NCI-H748 treated with DMSO at 0.1 percent for 48 hours (cell line): ENCODE measurements at regions not wholly inside any gene's neighbourhood (a gene's known extent, or its start where the extent isn't known, plus 50 kb on each side); places are given as distances from the start of the nearest gene placed in this dataset.
A peak's percentile ranks its signal among the peaks of the same experiment; 100 is the strongest.

Experiments used
- DNase-seq: peaks from one replicate; lab custom pipeline; 2025; lab: John Stamatoyannopoulos, UW

- DNase-seq = no peak
These were observed 125.5 kb upstream of the FBXL4 start for GRCh38 chr6:99073223-99073622.

GRCh38 chr6:99066044-99066443 lies 118.3 kb upstream of the FBXL4 start:
- DNase-seq = no peak

DNA sequence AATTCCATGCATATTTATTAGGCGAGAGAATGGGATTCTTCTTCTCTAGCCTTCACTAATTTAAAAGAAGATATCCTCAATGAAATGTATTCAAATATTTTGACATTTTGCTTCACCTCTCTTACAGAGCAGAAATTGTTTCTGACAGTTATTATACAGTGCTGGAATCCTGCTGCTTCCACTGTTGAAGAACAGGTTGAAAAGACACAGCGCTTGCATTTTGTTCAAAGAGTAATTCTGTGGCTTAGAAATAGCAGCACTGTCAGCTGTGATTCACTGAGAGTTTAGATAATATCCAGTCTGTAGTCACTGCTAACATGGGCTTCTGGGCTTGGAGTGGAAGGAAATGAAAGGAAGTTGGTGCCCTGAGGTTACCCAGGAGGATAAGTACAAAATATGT lies 117.1 kb upstream of the FBXL4 start:
- DNase-seq = no peak

- DNase-seq = no peak
These were observed 88.9 kb upstream of the FBXL4 start for GRCh38 chr6:99036672-99037071.

DNA sequence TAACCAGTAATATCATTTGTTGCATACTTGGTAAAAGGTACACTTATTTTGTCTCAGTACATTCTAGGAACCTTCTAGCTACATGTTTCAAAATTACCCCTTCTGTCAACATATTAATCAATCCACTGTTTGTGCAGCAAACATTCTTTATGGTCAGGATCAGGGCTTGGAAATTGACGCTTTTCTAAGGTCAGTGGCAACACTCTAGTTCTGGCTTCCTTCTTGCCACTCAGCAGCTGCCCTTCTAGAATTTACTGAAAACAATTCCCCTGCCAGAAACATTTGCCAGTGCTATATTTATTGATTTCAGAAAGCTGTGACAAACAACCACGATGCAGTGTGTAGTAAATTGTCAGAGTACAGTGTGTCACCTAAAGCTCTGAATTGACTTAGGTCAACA lies 84.7 kb upstream of the FBXL4 start:
- no peak for DNase-seq

DNA sequence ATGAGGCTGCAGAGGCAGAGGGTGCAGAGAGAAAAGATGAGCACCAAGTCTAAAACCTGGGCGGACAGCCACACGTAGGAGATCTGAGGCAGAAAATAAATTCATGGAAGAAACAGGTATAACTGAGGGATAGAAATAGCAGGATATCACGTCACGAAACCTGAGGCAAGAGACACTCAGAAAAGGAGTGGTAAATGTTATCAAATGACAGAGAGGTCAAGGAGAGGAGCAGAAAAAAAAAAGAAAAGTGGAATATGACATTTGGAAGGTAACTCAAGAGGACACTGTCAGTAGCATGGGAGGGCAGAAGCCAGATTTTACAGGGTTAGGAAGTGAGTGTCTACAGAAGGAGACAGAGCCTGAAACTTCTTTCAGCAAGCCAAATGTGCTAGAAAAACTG lies 84.2 kb upstream of the FBXL4 start:
- no peak for DNase-seq

DNA sequence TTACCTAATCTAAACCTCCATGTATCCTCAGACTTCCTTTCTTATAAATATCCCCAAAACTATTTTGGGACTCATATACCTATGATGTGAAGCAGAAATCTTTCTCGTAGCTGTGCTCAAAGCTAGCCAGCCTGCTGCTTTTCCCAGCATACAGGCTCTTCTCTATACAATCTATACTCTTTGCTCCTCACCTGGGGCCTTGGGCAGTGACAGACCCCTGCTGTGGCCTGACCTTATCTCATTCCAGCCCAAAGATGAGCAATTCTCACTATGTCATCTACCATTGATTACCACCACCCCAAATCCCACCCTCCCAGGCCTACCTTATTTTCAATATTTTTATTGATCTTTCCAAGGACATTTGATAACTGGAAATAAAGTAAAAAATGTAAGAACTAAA lies 83.2 kb upstream of the FBXL4 start:
- no peak for DNase-seq

- no peak for DNase-seq
These were observed 78.4 kb upstream of the FBXL4 start for GRCh38 chr6:99026135-99026534.

GRCh38 chr6:99024089-99024488 lies 76.3 kb upstream of the FBXL4 start:
- DNase-seq = no peak

DNA sequence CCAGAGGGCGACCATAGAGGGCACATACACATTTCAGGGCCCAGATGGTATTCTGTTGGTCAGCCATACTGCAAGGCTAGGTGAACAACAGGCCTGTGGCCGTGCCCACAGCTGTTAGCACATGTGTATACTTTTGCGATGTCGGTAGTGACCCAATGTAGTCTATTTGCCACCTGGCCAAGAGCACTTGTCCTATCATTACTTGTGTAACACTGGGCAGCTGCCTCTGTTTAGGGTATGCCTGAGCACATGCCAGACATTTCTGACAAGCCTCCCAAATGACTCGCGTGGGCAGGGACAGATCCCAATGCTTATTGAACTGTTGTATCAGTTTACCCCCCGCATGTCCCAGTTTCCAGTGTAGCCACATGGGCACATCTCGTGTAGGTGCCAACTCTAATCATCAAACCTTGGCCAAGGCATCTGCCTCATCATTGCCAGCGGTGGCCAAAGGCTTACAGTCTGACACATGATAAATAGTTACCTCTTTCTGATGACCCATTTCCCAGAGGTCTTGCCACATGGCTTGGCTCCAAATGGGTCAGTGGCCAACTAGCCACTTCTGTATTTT lies 74.4 kb upstream of the FBXL4 start:
- no peak for DNase-seq

- no peak for DNase-seq
These were observed 71.6 kb upstream of the FBXL4 start for GRCh38 chr6:99019381-99019780.

GRCh38 chr6:99017150-99017549 lies 69.4 kb upstream of the FBXL4 start:
- no peak for DNase-seq

GRCh38 chr6:99016355-99016754 lies 68.6 kb upstream of the FBXL4 start:
- DNase-seq = no peak

- DNase-seq = no peak
These were observed 66.3 kb upstream of the FBXL4 start for GRCh38 chr6:99014061-99014460.

DNA sequence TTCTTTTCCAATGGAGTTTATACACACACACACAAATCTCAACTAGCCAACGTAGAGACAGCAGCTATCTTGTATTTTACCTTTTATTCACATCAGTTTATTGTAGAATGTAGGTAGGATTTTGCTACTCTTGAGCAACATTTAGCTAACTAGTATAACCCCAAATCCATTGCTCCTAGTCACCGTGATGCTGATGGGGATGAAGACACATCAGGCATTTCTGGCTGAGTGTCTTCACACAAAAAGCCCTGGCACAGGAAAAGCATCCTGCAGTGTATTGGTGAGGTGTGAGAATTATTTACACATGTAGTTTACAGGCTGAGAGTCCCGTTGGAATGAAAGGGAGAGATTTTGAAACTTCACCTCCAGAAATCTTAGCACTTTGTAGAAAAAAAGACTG lies 65.9 kb upstream of the FBXL4 start:
- no peak for DNase-seq

- DNase-seq = no peak
These were observed 65.4 kb upstream of the FBXL4 start for GRCh38 chr6:99013145-99013544.

- no peak for DNase-seq
These were observed 63.4 kb upstream of the FBXL4 start for GRCh38 chr6:99011151-99011550.

DNA sequence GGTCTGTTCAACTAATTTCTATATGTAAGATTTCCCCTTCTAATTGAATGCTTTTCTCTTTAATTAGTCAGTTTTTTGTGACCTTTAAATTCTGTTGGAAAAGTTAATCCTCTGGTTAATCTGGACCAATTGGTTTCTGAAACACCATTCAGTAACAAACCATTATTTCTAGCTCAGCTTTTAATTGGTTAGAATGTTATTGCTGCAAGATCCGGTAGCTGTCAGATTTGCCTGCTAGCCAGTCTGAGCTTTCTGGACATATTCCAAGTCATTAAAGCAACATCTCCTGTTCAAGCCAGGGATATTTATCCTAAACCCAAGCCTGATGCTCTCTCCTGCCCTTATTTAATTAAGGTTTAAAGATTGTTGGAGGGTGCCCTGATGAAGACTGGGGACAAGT lies 55.1 kb upstream of the FBXL4 start:
- peak; percentile 27 for DNase-seq

DNA sequence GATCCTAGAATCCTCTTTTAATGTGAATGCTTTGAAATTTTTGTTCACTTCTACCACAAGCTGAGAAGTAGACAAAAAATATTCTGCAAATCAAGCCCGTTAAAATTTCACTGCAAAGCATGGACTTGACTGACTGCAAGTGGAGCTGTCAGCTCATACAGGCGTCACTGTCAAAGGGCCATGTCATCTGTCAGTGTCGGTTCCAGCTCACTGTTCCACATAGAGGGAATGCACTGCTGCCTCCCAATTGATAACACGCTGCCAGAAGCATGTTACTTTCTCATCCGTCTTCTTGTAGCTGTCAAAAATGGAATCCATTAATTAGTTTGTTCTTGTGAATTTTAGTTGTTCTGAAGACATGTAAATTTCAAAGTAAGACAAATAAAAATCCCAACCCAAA lies 50.4 kb upstream of the FBXL4 start:
- no peak for DNase-seq
